HFFc6 (cell line): ENCODE measurements at regions not wholly inside any gene's neighbourhood (a gene's known extent, or its start where the extent isn't known, plus 50 kb on each side); places are given as distances from the start of the nearest gene placed in this dataset.

ENCODE experiments used
- DNase-seq: peaks from one replicate; pipeline ENCODE4 v3.0.0-alpha.2; 2018
- H3K27ac Mint-ChIP-seq: 2 replicates; pipeline ENCODE4 v1.8.0; 2020; ENCODE audit warnings: mild to moderate bottlenecking, mixed read lengths
- H3K27me3 Mint-ChIP-seq: 2 replicates; pipeline ENCODE4 v1.8.0; 2021; ENCODE audit warnings: mild to moderate bottlenecking, moderate library complexity, mixed read lengths; ENCODE audit not compliant: insufficient read depth
- H3K36me3 Mint-ChIP-seq: 2 replicates; pipeline ENCODE4 v1.8.0; 2021; ENCODE audit warnings: low read depth, mixed read lengths
- H3K4me1 Mint-ChIP-seq: 2 replicates; pipeline ENCODE4 v1.8.0; 2020; ENCODE audit warnings: low read depth, mixed read lengths
- H3K4me3 Mint-ChIP-seq: 2 replicates; pipeline ENCODE4 v1.8.0; 2020; ENCODE audit warnings: mild to moderate bottlenecking, moderate library complexity, mixed read lengths
- H3K9me3 Mint-ChIP-seq: 2 replicates; pipeline ENCODE4 v1.8.0; 2020; ENCODE audit warnings: mild to moderate bottlenecking, mixed read lengths
- TF ChIP-seq, protein P1 (sequence below): fragments of 200-600 bp; sonication (generic); IDR thresholded peaks from 2 replicates; pipeline ENCODE4 v1.5.0; 2021; ENCODE audit warnings: antibody characterized with exemption, mild to moderate bottlenecking

DNA sequence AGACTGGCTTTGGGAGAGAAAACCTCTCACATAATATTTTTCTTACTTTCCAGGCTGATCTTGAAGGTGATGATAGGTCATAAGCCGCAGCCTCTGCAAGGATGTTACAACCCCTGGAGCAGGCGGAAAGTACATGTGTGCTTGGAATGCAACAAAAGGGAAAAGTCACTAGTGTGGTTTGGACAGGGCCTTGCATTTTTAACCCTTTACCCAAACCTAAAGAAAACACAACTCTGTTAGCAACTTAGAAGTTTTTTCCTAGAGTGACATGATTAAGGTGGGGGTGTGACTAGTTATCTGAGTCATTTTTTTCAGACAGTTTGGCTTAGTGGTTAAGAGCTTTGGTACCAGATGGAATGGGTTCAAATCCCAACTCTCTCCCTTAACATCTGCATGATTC, 97.0 kb downstream of the TMEM30B start:
- no peaks in the 10 kb centered on the region; the same call in 1 of the 2 replicates for H3K27me3 Mint-ChIP-seq
- no peaks in the 10 kb centered on the region for H3K9me3 Mint-ChIP-seq
- H3K4me3 Mint-ChIP-seq = peak overlapping the region; percentile 32
- H3K36me3 Mint-ChIP-seq = peaks cover 6% of the 10 kb centered on the region; the same call in 1 of the 2 replicates
- peaks cover 72% of the 10 kb centered on the region for H3K4me1 Mint-ChIP-seq
- DNase-seq = peak; percentile 79
- TF ChIP-seq, protein P1, sequence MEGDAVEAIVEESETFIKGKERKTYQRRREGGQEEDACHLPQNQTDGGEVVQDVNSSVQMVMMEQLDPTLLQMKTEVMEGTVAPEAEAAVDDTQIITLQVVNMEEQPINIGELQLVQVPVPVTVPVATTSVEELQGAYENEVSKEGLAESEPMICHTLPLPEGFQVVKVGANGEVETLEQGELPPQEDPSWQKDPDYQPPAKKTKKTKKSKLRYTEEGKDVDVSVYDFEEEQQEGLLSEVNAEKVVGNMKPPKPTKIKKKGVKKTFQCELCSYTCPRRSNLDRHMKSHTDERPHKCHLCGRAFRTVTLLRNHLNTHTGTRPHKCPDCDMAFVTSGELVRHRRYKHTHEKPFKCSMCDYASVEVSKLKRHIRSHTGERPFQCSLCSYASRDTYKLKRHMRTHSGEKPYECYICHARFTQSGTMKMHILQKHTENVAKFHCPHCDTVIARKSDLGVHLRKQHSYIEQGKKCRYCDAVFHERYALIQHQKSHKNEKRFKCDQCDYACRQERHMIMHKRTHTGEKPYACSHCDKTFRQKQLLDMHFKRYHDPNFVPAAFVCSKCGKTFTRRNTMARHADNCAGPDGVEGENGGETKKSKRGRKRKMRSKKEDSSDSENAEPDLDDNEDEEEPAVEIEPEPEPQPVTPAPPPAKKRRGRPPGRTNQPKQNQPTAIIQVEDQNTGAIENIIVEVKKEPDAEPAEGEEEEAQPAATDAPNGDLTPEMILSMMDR = no peak
- peak overlapping the region; percentile 55 for H3K27ac Mint-ChIP-seq

DNA sequence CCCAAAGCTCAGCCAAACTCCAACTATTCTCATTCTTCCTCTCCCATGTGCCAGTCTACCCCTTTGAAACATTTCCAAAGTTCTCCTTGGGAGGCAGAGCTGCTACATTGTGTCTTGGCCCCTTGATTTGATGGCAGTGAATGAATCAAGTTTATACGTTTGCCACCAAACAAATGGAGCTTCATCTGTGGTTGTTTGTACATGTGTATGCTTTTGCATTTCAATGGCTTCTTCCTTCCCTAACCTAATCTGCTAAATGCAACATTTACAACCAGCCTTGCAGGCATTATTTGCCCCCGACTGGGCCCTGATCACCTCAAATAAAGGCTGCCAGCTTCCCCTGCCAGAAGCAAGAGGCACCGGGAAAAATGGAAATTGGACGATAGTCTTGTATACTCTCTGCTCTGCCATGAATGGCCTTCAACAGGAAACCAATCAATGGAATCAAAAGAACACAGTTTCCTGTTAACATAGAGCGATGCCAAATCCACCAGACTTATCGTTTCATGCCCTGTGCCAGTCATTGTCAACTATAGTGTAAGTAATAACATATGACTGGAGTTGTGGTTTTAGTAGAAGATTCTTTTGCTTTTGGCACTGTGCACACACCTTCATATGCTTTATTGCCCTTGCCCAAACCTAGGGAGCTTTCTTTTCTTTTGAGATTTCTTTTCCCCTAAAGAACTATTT, 97.8 kb downstream of the TMEM30B start:
- peaks cover 76% of the 10 kb centered on the region for H3K4me1 Mint-ChIP-seq
- H3K4me3 Mint-ChIP-seq = no peak overlapping the region
- TF ChIP-seq, protein P1 = no peak
- peaks cover 6% of the 10 kb centered on the region; the same call in 1 of the 2 replicates for H3K36me3 Mint-ChIP-seq
- H3K27me3 Mint-ChIP-seq = no peaks in the 10 kb centered on the region; the same call in none of the 2 replicates
- DNase-seq = no peak
- H3K9me3 Mint-ChIP-seq = no peaks in the 10 kb centered on the region
- H3K27ac Mint-ChIP-seq = no peak overlapping the region

DNA sequence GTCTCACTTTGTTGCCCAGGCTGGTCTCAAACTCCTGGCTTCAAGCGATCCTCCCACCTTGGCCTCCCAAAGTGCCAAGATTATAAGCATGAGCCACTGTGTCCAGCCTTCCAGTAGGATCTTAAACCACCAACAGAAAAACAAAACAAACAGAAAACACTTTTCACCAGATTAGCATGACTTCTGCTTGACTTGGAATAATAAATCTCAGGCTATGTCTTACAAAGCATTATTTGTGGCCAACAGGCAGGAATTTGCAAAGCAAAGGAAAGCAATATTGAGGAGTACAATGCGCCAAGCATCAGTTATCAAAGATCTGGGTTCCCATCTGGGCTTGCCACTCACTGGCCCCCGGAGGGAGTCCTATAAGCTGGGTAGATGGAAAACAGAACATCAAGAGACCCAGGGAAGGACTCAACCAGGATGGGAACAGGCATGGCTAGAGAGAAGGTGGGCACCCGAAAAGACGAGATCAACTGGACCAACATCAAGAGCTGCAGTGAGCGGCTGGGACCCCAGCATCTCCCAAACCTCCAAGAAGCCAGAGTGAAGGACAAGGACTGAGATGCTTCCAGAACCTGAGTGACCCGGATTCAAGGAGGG, 101.2 kb downstream of the TMEM30B start:
- H3K4me1 Mint-ChIP-seq = peaks cover 70% of the 10 kb centered on the region
- no peaks in the 10 kb centered on the region for H3K9me3 Mint-ChIP-seq
- peak overlapping the region; percentile 94 for H3K27ac Mint-ChIP-seq
- peaks cover 6% of the 10 kb centered on the region; the same call in 1 of the 2 replicates for H3K36me3 Mint-ChIP-seq
- peak; percentile 46 for DNase-seq
- TF ChIP-seq, protein P1 = no peak; the same call in 1 of the 2 replicates
- no peak overlapping the region for H3K4me3 Mint-ChIP-seq
- H3K27me3 Mint-ChIP-seq = peaks cover 2% of the 10 kb centered on the region

DNA sequence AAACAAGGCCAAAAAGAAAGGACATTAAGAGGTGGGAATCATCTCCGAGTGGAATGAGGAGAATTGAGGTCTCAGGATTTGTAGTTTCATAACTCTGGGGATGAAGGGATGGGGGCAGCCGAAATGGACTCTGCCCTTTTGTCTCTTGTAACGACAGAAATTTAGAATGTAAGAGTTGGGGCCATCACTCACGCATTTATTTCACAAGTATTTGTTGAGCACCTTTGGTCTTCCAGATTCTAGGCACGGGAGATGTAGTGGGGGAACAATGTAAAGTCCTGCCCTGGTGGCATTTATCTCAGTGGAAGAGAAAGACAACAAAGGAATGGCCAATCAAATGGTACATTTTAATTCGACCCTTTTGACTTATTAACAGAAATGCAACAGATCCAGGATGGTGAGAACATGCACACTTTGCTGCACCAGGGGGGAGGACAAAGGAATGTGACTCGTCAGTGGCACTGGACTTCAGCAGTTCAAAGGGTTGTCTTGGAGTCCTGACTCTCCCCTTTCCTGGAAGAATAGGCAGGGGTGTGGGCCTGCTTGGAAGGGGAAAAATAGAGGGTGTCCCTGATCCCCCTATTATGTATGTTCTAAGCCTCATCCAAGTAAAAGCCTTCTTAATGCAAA, 102.0 kb downstream of the TMEM30B start:
- no peak for DNase-seq
- Mint-ChIP-seq H3K27ac (peak overlapping the region; percentile 94), H3K4me3 (peak overlapping the region; percentile 68), H3K9me3 (no peaks in the 10 kb centered on the region), H3K36me3 (peaks cover 6% of the 10 kb centered on the region; the same call in 1 of the 2 replicates), H3K27me3 (peaks cover 2% of the 10 kb centered on the region), H3K4me1 (peaks cover 69% of the 10 kb centered on the region)
- TF ChIP-seq, protein P1 = no peak

DNA sequence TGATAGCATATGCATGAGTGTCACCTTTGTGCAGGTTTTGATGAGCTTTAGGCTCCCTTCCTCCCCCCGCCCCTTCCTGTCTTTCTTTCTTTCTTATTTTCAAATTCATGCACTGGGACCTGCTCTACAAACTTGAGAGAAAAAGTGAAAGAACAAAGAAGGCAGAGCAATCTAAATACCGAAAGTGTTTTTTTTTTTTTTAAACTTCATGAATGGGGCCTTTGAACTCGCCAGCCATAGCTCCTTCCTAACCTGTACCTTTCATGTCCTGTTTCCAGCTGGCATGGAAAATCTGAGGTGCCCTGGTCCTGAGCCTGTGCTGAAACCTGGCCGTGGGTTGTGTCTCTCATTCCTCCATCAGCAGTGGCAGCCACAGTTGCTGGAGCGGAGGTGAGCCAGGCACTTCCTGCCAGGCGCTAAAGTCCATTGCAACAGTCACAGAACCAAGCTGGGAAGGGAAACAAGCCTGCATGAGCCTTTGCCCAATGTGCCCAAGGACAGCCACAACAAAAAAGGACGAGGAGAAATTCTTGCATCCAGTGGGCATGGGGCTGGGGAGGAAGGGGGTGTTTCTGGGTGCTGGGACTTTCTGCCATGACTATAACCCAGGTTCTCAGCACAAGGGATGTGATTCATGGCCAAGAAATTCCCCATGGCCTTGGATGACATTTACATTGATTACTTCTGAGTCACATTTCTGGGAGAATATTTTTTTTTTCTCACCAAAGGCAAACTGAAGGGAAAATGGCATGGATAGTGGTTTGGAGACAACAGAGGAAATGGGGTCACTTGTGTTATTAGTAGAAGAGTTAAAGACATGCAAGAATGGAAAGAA, 102.7 kb downstream of the TMEM30B start:
- H3K4me1 Mint-ChIP-seq = peaks cover 61% of the 10 kb centered on the region
- H3K9me3 Mint-ChIP-seq = no peaks in the 10 kb centered on the region
- H3K4me3 Mint-ChIP-seq = peak overlapping the region; percentile 68
- H3K27me3 Mint-ChIP-seq = peaks cover 2% of the 10 kb centered on the region
- DNase-seq = peak; percentile 93
- TF ChIP-seq, protein P1 = no peak
- peak overlapping the region; percentile 94 for H3K27ac Mint-ChIP-seq
- H3K36me3 Mint-ChIP-seq = peaks cover 7% of the 10 kb centered on the region
